Peyer's patch (tissue), 4 donors: ENCODE measurements at regions not wholly inside any gene's neighbourhood (a gene's known extent, or its start where the extent isn't known, plus 50 kb on each side); places are given as distances from the start of the nearest gene placed in this dataset.

Experiments used
- POLR2A ChIP-seq, 2 donors: fragments of 450-650 bp; IDR thresholded peaks; one replicate each; pipeline ENCODE4 v1.5.1; 2017; ENCODE audit warnings: antibody characterized with exemption in 2 of 2, mild to moderate bottlenecking in 2 of 2, moderate library complexity in 2 of 2
- TF ChIP-seq, protein P1 (sequence below), 6 experiments: fragments of 450-650 bp in 4 of 6; fragments of 200-600 bp in 2 of 6; sonication (generic) in 1 of 6; IDR thresholded peaks; one replicate each; pipeline ENCODE4 v1.5.1; 2017 to 2019; ENCODE audit warnings: antibody characterized with exemption in 6 of 6, mild to moderate bottlenecking in 3 of 6, moderate library complexity in 1 of 6

- TF ChIP-seq POLR2A (IDR thresholded peaks at IDR 0.05) = no peak
- TF ChIP-seq, protein P1, sequence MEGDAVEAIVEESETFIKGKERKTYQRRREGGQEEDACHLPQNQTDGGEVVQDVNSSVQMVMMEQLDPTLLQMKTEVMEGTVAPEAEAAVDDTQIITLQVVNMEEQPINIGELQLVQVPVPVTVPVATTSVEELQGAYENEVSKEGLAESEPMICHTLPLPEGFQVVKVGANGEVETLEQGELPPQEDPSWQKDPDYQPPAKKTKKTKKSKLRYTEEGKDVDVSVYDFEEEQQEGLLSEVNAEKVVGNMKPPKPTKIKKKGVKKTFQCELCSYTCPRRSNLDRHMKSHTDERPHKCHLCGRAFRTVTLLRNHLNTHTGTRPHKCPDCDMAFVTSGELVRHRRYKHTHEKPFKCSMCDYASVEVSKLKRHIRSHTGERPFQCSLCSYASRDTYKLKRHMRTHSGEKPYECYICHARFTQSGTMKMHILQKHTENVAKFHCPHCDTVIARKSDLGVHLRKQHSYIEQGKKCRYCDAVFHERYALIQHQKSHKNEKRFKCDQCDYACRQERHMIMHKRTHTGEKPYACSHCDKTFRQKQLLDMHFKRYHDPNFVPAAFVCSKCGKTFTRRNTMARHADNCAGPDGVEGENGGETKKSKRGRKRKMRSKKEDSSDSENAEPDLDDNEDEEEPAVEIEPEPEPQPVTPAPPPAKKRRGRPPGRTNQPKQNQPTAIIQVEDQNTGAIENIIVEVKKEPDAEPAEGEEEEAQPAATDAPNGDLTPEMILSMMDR (IDR thresholded peaks at IDR 0.05) = no peak
Observed at GRCh38 chr11:92107331-92107730, 117.3 kb upstream of the FAT3 start.
